ENCODE measurements at regions not wholly inside any gene's neighbourhood (a gene's known extent, or its start where the extent isn't known, plus 50 kb on each side); places are given as distances from the start of the nearest gene placed in this dataset.

GRCh38 chr21:35578347-35578782 is 482.0 kb downstream of the SETD4 start:
- no peak overlapping the region for H3K4me3 ChIP-seq (ENCODE audit: low read length)
- TF ChIP-seq CTCF (conservative IDR thresholded peaks at IDR 0.05; ENCODE audit: low read length): no peak
- DNase-seq (ENCODE audit: low read depth): peak; percentile 93

DNA sequence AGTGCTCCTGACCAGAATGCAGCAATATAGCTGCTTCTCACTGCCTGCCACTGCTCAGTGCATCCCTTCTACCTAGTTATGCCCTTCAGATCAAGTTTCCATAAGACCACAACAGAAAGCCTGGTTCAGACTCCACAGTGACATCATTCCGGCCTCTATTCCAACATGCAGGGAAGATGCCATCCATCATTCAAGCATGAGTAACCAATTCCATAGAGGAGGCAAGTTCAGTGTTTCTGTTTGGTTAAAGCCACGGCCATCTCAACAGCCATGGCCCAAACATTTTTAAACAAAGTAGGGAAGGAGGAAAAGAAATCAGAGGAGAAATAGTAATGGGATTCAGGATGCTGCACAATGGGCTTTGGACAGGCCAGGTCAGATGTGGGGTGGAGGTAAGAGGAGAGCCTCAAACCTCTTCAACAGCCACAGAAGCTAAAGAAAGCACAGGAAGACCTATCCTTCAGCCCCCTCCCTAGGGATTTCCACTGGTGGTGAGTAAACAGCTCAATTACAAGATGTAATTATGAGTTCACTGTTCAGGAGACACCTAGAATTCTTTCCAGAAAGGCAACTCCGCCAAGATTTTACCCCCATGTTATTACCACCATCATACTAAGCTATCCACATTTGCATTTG is 484.9 kb downstream of the SETD4 start:
- H3K4me3 ChIP-seq (ENCODE audit: low read length): no peak overlapping the region
- peak; percentile 80 for DNase-seq (ENCODE audit: low read depth)
- no peak for TF ChIP-seq CTCF (conservative IDR thresholded peaks at IDR 0.05; ENCODE audit: low read length)

GRCh38 chr21:35573472-35574374 is 486.6 kb downstream of the SETD4 start:
- no peak overlapping the region for H3K4me3 ChIP-seq (ENCODE audit: low read length)
- TF ChIP-seq CTCF (conservative IDR thresholded peaks at IDR 0.05; ENCODE audit: low read length): no peak
- peak; percentile 55 for DNase-seq (ENCODE audit: low read depth)

DNA sequence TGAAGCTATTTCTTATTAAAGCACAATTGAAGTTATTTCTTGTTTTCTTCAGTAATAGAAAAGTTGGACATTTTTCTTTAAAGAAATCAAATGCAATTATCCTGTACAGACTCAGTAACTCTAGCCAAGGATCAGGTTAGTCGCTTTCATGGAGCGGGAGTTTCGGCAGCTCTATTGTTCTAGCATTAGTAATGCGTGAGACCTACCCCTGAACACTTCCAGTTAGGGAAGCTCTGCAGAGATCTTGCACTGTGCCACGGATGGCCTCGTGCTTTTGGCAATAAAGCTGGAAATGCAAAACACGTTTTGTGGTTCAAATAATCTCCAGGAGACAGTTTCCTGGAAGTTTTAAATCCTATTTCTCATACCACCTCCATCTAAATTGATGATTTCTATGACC is 488.4 kb downstream of the SETD4 start:
- H3K4me3 ChIP-seq (ENCODE audit: low read length): no peak overlapping the region
- no peak for DNase-seq (ENCODE audit: low read depth)
- no peak for TF ChIP-seq CTCF (conservative IDR thresholded peaks at IDR 0.05; ENCODE audit: low read length)

GRCh38 chr21:35568643-35569042 is 491.7 kb downstream of the SETD4 start:
- H3K4me3 ChIP-seq (ENCODE audit: low read length): no peak overlapping the region
- DNase-seq (ENCODE audit: low read depth): no peak
- no peak for TF ChIP-seq CTCF (conservative IDR thresholded peaks at IDR 0.05; ENCODE audit: low read length)

DNA sequence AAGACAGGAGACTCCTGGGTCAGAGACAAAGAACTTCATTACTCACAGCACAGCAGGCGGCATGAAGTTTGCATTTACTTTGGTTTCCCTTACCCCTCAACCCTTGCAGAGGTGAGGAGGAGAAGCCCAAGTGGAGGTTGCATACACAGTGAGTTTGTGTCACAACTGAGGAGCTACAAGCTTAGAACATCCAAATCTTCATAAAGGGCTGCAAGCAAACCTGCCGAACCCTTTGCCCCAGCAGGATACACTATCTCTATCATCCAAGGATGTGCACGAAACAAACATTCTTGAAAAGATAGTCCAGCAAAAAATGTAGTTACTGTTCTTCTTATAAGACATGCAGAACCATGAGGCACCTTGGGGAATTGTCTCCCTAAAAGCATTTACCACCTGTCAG is 493.5 kb downstream of the SETD4 start:
- DNase-seq (ENCODE audit: low read depth): no peak

More for the DNA sequence above, 493.5 kb downstream of the SETD4 start:
- no peak overlapping the region for H3K4me3 ChIP-seq (ENCODE audit: low read length)
- TF ChIP-seq CTCF (conservative IDR thresholded peaks at IDR 0.05; ENCODE audit: low read length): no peak
